HepG2 (cell line): ENCODE measurements at regions not wholly inside any gene's neighbourhood (a gene's known extent, or its start where the extent isn't known, plus 50 kb on each side); places are given as distances from the start of the nearest gene placed in this dataset.

ENCODE experiments used
- ATAC-seq: fragments of 200-7000 bp; cut with Tn5 transposase; 3 replicates; pipeline ENCODE4 v1.9.1; 2020; ENCODE audit warnings: mild to moderate bottlenecking, moderate library complexity
- BruUV-seq: library from RNA; stranded (reverse); fragments of 400-500 nt; replicated peaks from 2 replicates; lab custom pipeline; 2021; lab: Mats Ljungman, UMichigan
- CTCF ChIA-PET: fragments of 300-600 bp; formaldehyde crosslinking; extraction: SDS; loops from one replicate; lab custom pipeline; 2021; ENCODE audit warnings: low total read pairs, inconsistent platforms, low intra/inter-chr PET ratio; lab: Yijun Ruan, JAX
- POLR2A ChIA-PET: fragments of 350-600 bp; sonication (Branson Sonifier 250); formaldehyde crosslinking; loops from one replicate; lab custom pipeline; 2020; ENCODE audit warnings: antibody characterized with exemption, inconsistent platforms; lab: Yijun Ruan, JAX
- DNase-seq: peaks from one replicate; pipeline ENCODE4 v3.0.0-alpha.2; 2015; ENCODE audit warnings: low spot score
- FAIRE-seq: peaks from 3 replicates; lab custom pipeline; 2011; peaks lifted over from hg19 to GRCh38; lab: Jason Lieb, UNC
- H2AFZ ChIP-seq: one replicate; pipeline ENCODE4 v1.6.1; 2011; ENCODE audit warnings: low read length, inconsistent platforms
- H3K27ac ChIP-seq: fragments of 300-600 bp; 3 replicates; pipeline ENCODE4 v1.8.0; 2011; ENCODE audit warnings: mixed run types, mild to moderate bottlenecking, mixed read lengths, low read length, inconsistent platforms; ENCODE audit not compliant: insufficient read depth; ENCODE audit errors: extremely low read length
- H3K27me3 ChIP-seq, 2 experiments: fragments of 200-600 bp in 1 of 2; 2 replicates in 1 of 2; 3 replicates in 1 of 2; pipeline versions ENCODE4 v1.6.0 to v1.8.0; 2011; ENCODE audit warnings: low read length in 2 of 2, mild to moderate bottlenecking in 2 of 2, moderate library complexity in 2 of 2, inconsistent platforms in 1 of 2; ENCODE audit not compliant: insufficient read depth in 2 of 2, control insufficient read depth in 1 of 2
- H3K36me3 ChIP-seq, 2 experiments: fragments of 200-600 bp in 1 of 2; replicated peaks in 1 of 2; 2 replicates in 1 of 2; 3 replicates in 1 of 2; pipeline versions ENCODE4 v1.5.1 to v1.8.0; 2011; ENCODE audit warnings: low read length in 2 of 2, inconsistent platforms in 1 of 2; ENCODE audit not compliant: insufficient read depth in 2 of 2, control insufficient read depth in 1 of 2
- H3K4me1 ChIP-seq: 2 replicates; pipeline ENCODE4 v1.5.1; 2012; ENCODE audit warnings: low read length, inconsistent platforms; ENCODE audit not compliant: insufficient read depth
- H3K4me2 ChIP-seq: 2 replicates; pipeline ENCODE4 v1.6.0; 2011; ENCODE audit warnings: low read depth, low read length, inconsistent platforms
- H3K4me3 ChIP-seq, 3 experiments: fragments of 200-600 bp in 1 of 3; sonication (generic), shearing (Covaris generic) in 1 of 3; replicated peaks in 1 of 3; 2 replicates each; pipeline ENCODE4 v1.5.1; 2011 to 2016; ENCODE audit warnings: low read length in 3 of 3, inconsistent platforms in 2 of 3, low read depth in 2 of 3, mild to moderate bottlenecking in 2 of 3, control low read depth in 1 of 3, mixed read lengths in 1 of 3; ENCODE audit not compliant: insufficient read depth in 1 of 3
- H3K79me2 ChIP-seq: one replicate; pipeline ENCODE4 v1.6.1; 2011; ENCODE audit warnings: low read length, inconsistent platforms; ENCODE audit not compliant: insufficient read depth
- H3K9ac ChIP-seq: 2 replicates; pipeline ENCODE4 v1.6.0; 2011; ENCODE audit warnings: mild to moderate bottlenecking, low read depth, low read length, inconsistent platforms; ENCODE audit not compliant: insufficient read depth
- H3K9me3 ChIP-seq: 2 replicates; pipeline ENCODE4 v1.5.1; 2012; ENCODE audit warnings: mild to moderate bottlenecking, low read length
- H4K20me1 ChIP-seq: 2 replicates; pipeline ENCODE4 v1.6.0; 2011; ENCODE audit warnings: inconsistent platforms, mild to moderate bottlenecking, low read length, moderate library complexity; ENCODE audit not compliant: insufficient read depth
- ATF7 ChIP-seq, 2 experiments: fragments of 450-650 bp in 1 of 2; sonication (generic) in 1 of 2; formaldehyde crosslinking in 1 of 2; IDR thresholded peaks; 2 replicates each; pipeline versions ENCODE4 v1.4.0 to v1.6.1; 2016 to 2020; ENCODE audit warnings: antibody characterized with exemption in 1 of 2, mild to moderate bottlenecking in 1 of 2, missing genetic modification reagents in 1 of 2
- CREB1 ChIP-seq, 2 experiments: fragments of 450-650 bp in 1 of 2; IDR thresholded peaks; 2 replicates each; pipeline ENCODE4 v1.6.1; 2016 to 2017; ENCODE audit warnings: control low read depth in 1 of 2, mild to moderate bottlenecking in 1 of 2, missing compliant biosample characterization in 1 of 2, missing genetic modification characterization in 1 of 2
- JUND ChIP-seq: sonication (generic); formaldehyde crosslinking; IDR thresholded peaks from 2 replicates; pipeline ENCODE4 v1.8.0; 2022; ENCODE audit warnings: mild to moderate bottlenecking, missing genetic modification reagents
- WGBS: methylation state at CpG from one replicate; pipeline ENCODE4 v1.1.6; 2017; ENCODE audit warnings: low lambda C conversion rate; 5-methylcytosine and 5-hydroxymethylcytosine counted together
- in situ Hi-C: cut with HindIII; loops from 2 replicates; pipeline ENCODE4 v1.10.0; 2017; ENCODE audit warnings: low pct_unique_long_range_greater_than_20kb; ENCODE audit not compliant: extremely low pct_ligation_motif_present
- intact Hi-C: fragments of 100-400 bp; cut with micrococcal nuclease; formaldehyde crosslinking; loops from one replicate; pipeline ENCODE4 v1.10.0; 2022; ENCODE audit not compliant: unreplicated experiment
- small RNA-seq, 3 experiments: library from RNA; depleted of rRNA; stranded (forward); fragments of <200 nt; gene quantifications; one replicate each; pipeline ENCODE3, GENCODE V24; 2012; ENCODE audit warnings: low read depth in 2 of 3, low replicate concordance in 1 of 3; ENCODE audit not compliant: insufficient read length in 3 of 3, insufficient read depth in 2 of 3
- TF ChIP-seq, protein P1 (sequence below): fragments of 450-650 bp; IDR thresholded peaks from 2 replicates; pipeline ENCODE4 v1.6.1; 2017; ENCODE audit warnings: mild to moderate bottlenecking
- TF ChIP-seq, protein P2 (sequence below): sonication (generic); formaldehyde crosslinking; IDR thresholded peaks from 2 replicates; pipeline ENCODE4 v1.4.0; 2020; ENCODE audit warnings: mild to moderate bottlenecking, missing genetic modification reagents
- TF ChIP-seq, protein P3 (sequence below): sonication (generic); formaldehyde crosslinking; IDR thresholded peaks from 2 replicates; pipeline ENCODE4 v1.4.0; 2020; ENCODE audit warnings: missing genetic modification reagents, borderline replicate concordance

DNA sequence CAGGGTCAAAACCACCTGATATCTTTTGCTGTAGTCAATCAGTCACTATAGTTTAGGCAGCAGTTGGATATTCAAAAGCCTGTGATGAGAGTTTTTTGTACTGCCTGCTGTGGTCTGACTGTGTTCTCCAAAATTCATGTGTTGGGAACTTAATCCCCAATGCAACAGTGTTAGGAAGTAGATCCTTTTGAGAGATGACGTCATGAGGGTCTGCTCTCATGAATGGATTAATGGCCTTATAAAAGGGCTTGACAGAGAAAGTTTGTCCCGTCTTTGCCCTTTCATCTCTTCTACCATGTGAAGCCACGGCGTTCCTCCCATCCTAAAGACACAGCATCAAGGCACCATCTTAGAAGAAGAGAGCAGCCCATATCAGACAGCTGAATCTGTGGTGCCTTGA lies 50.8 kb upstream of the PDE3A start:
- ATAC-seq (no peak), FAIRE-seq (no peak), DNase-seq (no peak)
- TF ChIP-seq, protein P1, sequence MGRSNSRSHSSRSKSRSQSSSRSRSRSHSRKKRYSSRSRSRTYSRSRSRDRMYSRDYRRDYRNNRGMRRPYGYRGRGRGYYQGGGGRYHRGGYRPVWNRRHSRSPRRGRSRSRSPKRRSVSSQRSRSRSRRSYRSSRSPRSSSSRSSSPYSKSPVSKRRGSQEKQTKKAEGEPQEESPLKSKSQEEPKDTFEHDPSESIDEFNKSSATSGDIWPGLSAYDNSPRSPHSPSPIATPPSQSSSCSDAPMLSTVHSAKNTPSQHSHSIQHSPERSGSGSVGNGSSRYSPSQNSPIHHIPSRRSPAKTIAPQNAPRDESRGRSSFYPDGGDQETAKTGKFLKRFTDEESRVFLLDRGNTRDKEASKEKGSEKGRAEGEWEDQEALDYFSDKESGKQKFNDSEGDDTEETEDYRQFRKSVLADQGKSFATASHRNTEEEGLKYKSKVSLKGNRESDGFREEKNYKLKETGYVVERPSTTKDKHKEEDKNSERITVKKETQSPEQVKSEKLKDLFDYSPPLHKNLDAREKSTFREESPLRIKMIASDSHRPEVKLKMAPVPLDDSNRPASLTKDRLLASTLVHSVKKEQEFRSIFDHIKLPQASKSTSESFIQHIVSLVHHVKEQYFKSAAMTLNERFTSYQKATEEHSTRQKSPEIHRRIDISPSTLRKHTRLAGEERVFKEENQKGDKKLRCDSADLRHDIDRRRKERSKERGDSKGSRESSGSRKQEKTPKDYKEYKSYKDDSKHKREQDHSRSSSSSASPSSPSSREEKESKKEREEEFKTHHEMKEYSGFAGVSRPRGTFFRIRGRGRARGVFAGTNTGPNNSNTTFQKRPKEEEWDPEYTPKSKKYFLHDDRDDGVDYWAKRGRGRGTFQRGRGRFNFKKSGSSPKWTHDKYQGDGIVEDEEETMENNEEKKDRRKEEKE, result no peak
- no peak for TF ChIP-seq JUND
- TF ChIP-seq ATF7 (IDR thresholded peaks at IDR 0.05), result peak; percentile 95
- TF ChIP-seq ATF7 (CRISPR knock-in tag; IDR thresholded peaks at IDR 0.05), result no peak
- peak; percentile 91 for TF ChIP-seq CREB1 (IDR thresholded peaks at IDR 0.05)
- TF ChIP-seq CREB1 (CRISPR knock-in tag; IDR thresholded peaks at IDR 0.05), result no peak
- TF ChIP-seq, protein P2, sequence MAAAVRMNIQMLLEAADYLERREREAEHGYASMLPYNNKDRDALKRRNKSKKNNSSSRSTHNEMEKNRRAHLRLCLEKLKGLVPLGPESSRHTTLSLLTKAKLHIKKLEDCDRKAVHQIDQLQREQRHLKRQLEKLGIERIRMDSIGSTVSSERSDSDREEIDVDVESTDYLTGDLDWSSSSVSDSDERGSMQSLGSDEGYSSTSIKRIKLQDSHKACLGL, result no peak
- TF ChIP-seq, protein P3, sequence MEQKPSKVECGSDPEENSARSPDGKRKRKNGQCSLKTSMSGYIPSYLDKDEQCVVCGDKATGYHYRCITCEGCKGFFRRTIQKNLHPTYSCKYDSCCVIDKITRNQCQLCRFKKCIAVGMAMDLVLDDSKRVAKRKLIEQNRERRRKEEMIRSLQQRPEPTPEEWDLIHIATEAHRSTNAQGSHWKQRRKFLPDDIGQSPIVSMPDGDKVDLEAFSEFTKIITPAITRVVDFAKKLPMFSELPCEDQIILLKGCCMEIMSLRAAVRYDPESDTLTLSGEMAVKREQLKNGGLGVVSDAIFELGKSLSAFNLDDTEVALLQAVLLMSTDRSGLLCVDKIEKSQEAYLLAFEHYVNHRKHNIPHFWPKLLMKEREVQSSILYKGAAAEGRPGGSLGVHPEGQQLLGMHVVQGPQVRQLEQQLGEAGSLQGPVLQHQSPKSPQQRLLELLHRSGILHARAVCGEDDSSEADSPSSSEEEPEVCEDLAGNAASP (CRISPR knock-in tag), result no peak
- no peaks in the 10 kb centered on the region; the same call in 1 of the 2 replicates for H3K9me3 ChIP-seq
- no peaks in the 10 kb centered on the region for H3K27me3 ChIP-seq
- no peak overlapping the region for H3K4me3 ChIP-seq
- no peak overlapping the region for H2AFZ ChIP-seq
- no peaks in the 10 kb centered on the region for H3K36me3 ChIP-seq
- H3K9ac ChIP-seq, result no peak overlapping the region
- no peak overlapping the region for H3K4me2 ChIP-seq
- WGBS, result 11% methylated on average over 4 of the region's 4 CpGs
- ChIA-PET POLR2A (no interaction called here), CTCF (no interaction called here)
- no peaks in the 10 kb centered on the region for H4K20me1 ChIP-seq
- in situ Hi-C loops, result no loop called here
- intact Hi-C loops, result no loop called here
- H3K4me1 ChIP-seq, result no peaks in the 10 kb centered on the region
- no peak overlapping the region for H3K27ac ChIP-seq
- no peaks in the 10 kb centered on the region for H3K79me2 ChIP-seq
- no TSS peak for BruUV-seq

Small RNAs in the stretch of these regions (small RNA-seq; reads per million reads assigned to genes)
- 0 reads per million in 3 experiments for gene RNU1-146P
